ENCODE measurements at regions not wholly inside any gene's neighbourhood (a gene's known extent, or its start where the extent isn't known, plus 50 kb on each side); places are given as distances from the start of the nearest gene placed in this dataset.

GRCh38 chr22:47457021-47457420 lies 694.6 kb downstream of the TBC1D22A start:
- DNase-seq (ENCODE audit: low read depth) = no peak

DNA sequence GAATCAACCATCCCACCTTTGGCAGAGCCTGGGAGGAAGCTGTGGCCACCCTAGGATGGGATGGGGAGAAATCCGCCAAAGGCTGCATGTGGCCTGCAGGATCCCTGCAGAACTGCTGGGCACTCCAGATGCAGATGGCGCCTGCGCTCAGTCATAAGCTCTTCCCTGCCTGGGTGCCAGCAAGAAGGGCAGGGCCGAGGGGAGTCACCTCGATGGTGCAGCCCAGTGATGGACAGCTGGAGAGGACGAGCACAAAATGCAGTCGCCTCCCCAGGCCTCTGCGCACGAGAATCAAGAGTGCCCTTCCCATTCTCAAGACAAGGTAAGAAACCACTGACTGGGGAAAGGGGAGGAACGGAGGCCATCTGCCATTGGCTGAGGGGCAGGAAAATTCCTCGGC lies 693.6 kb downstream of the TBC1D22A start:
- no peak for DNase-seq (ENCODE audit: low read depth)

- DNase-seq (ENCODE audit: low read depth) = no peak
Observed at GRCh38 chr22:47453049-47453448, 690.6 kb downstream of the TBC1D22A start.

- no peak for DNase-seq (ENCODE audit: low read depth)
Observed at GRCh38 chr22:47452184-47452583, 689.7 kb downstream of the TBC1D22A start.

- DNase-seq (ENCODE audit: low read depth) = no peak
Observed at GRCh38 chr22:47450876-47451475, 688.5 kb downstream of the TBC1D22A start.

GRCh38 chr22:47449508-47450270 lies 687.2 kb downstream of the TBC1D22A start:
- DNase-seq (ENCODE audit: low read depth) = no peak

DNA sequence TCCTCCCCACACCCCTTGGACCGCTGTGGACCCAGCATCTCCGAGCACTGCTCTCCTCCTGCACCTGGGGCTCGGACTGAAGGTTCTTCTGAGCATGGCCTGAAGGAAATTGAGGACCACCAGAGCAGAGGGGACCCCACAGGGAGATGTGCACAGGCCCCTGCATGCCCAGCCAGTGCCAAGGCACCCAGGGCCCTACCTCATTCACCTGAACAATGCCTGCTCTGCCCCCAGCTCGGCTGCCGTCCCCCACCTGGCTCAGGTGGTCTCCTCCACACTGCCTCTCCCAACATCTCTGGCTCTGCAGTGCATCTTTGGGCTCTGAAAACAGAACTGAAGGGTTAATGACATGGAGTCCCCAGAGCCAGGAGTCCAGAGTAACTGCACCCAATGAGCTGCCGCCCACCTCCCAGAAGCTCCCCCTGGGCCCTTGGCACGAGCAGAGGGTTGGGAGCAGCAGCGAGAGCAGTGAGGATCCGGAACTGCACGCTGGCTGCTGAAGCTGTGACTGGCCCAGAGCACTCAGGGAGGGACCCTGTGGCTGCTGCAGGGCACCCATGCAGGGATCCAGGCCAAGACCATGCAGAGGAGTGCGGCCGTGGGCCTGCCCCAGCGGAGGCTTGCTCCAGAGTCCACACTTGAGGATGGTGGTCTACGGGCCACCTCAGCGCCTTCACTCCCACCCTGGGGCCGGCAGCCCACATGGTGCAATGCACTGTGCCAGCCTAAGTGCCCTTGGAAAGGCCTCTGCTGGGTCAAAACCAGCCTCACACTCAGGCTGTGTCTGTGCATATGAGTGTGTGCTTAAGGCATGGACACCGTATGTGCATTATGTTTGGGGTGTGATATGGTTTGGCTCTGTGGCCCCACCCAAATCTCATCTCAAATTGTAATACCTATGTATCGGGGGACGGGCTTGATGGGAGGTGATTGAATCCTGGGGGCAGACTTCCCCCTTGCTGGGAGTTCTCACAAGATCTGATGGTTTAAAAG lies 686.1 kb downstream of the TBC1D22A start:
- DNase-seq (ENCODE audit: low read depth) = no peak

- no peak for DNase-seq (ENCODE audit: low read depth)
Observed at GRCh38 chr22:47446821-47447810, 684.7 kb downstream of the TBC1D22A start.

DNA sequence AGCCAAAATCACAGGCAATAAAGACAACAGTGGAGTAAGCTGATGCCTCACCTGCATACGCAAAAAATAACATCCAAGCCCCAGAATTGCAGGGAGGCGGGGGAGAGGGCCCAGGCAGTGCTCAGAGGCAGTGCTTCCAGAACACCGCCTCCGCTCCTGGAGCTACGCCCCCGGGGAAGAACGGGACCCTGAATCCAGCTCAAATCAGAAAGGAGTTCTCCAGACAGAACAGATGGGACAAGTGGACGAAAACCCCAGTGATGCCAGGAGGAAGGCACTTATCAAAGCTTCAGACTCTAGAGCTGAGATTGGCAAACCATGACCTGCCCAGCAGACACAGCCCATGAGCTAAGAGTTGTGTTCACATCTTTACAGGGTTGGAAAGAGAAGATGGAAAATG lies 683.9 kb downstream of the TBC1D22A start:
- no peak for DNase-seq (ENCODE audit: low read depth)

GRCh38 chr22:47445716-47446290 lies 683.4 kb downstream of the TBC1D22A start:
- DNase-seq (ENCODE audit: low read depth) = no peak

DNA sequence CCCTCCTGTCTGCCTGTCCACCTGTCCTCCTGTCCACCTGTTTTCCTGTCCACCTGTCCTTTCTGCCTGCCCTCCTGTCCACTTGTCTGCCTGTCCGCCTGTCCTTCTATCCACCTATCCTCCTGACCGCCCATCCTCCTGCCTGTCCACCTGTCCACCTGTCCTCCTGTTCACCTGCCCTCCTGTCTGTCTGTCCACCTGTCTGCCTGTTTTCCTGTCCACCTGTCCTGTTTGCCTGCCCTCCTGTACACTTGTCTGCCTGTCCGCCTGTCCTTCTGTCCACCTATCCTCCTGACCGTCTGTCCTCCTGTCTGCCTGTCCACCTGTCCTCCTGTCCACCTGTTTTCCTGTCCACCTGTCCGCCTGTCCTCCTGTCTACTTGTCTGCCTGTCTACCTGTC lies 682.8 kb downstream of the TBC1D22A start:
- DNase-seq (ENCODE audit: low read depth) = no peak

GRCh38 chr22:47444746-47445065 lies 682.3 kb downstream of the TBC1D22A start:
- DNase-seq (ENCODE audit: low read depth) = no peak

GRCh38 chr22:47443836-47444745 lies 681.6 kb downstream of the TBC1D22A start:
- DNase-seq (ENCODE audit: low read depth) = no peak

DNA sequence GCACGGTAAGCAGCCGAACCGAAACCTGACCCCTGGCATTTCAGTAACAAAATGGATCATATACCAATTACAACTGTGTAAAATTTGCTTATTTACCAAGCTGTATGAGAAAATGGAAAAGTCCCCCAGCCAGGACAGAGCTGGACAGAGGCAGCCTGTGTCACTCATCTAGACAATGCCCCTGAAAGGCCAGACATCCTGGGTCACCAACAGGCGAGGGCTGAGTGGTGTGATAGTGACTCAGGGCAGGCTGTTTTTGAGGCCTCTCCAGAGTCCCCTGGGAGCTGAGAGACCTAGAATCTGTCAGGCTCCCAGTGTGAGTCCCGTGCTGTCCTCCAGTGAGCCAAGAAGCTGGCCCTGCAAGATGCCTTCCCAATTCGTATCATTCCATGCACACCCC lies 680.4 kb downstream of the TBC1D22A start:
- DNase-seq (ENCODE audit: low read depth) = no peak

GRCh38 chr22:47439643-47440265 lies 677.3 kb downstream of the TBC1D22A start:
- DNase-seq (ENCODE audit: low read depth) = no peak

DNA sequence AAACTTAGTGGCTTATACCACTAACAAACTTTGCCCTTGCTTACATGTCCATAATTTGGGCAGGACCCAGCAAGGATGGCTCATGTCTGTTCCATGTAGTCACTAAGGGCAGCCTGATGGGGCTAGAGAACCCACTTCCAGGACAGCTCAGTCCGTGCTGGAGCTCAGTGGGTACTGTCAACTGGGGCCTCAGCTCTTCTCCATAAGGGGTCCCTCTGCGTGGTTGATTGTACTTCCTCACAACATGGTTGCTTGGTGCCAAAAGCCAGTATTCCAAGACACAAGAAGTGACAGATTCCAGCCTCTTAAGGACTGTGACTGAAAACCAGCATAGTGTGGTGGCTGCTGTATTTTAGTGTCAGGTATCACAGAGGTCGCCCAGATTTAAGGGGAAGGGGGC lies 675.2 kb downstream of the TBC1D22A start:
- DNase-seq (ENCODE audit: low read depth) = no peak

DNA sequence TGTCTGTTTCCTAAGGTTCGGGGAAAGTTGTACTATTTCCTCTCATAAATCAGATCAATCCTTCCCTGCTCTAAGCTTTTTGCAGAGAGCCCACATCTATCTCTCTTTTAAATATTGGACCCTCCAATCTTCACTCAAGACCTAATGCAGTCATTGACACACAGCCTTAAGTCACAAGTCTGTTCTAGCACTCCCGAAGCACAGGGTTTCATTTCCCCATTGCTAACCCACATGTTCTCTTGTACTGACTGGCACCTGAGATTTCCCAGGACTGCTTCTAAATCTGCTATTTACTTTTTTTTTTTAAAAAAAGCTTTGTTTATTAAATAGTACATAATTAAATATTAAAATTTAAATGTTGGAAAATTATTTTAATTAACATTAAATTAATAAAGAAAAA lies 674.7 kb downstream of the TBC1D22A start:
- DNase-seq (ENCODE audit: low read depth) = no peak

GRCh38 chr22:47435826-47436225 lies 673.4 kb downstream of the TBC1D22A start:
- DNase-seq (ENCODE audit: low read depth) = no peak

DNA sequence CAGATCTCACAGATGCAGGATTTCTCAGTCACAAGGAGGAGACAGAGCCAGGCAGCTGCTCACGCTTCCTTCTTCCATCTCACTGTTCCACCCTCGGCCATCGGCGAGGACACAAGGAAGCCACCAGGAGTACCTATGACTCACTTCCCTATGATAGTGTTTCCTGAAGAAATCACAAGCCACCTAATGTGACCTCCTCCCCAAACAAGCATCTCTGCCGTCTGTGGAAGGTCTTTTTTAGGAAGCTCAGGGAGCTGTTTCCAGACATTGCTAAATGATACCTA lies 672.7 kb downstream of the TBC1D22A start:
- DNase-seq (ENCODE audit: low read depth) = no peak

All from stimulated activated CD8-positive, alpha-beta memory T cell treated with anti-CD3 and anti-CD28 coated beads, Interleukin-12 subunit alpha, Interleukin-12 subunit beta, amount 100 ng/mL, for 1 hour (primary cell).